H9 (cell line): ENCODE measurements at regions not wholly inside any gene's neighbourhood (a gene's known extent, or its start where the extent isn't known, plus 50 kb on each side); places are given as distances from the start of the nearest gene placed in this dataset.

ENCODE experiments used
- DNase-seq: peaks from one replicate; pipeline ENCODE4 v3.0.0-alpha.2; 2017
- H2AFZ ChIP-seq: one replicate; pipeline ENCODE4 v1.6.1; 2013; ENCODE audit warnings: mild to moderate bottlenecking, low read length, control low read depth, moderate library complexity
- H2AK5ac ChIP-seq: 2 replicates; pipeline ENCODE4 v1.6.1; 2013; ENCODE audit warnings: low read length, control low read depth, mixed read lengths; ENCODE audit not compliant: insufficient read length
- H2BK120ac ChIP-seq: one replicate; pipeline ENCODE4 v1.6.1; 2013; ENCODE audit warnings: low read depth, mild to moderate bottlenecking, low read length, control low read depth, inconsistent platforms; ENCODE audit not compliant: poor library complexity, severe bottlenecking
- H2BK12ac ChIP-seq: 2 replicates; pipeline ENCODE4 v1.6.1; 2013; ENCODE audit warnings: low read length, control low read depth, mixed read lengths, low read depth; ENCODE audit not compliant: insufficient read length
- H2BK15ac ChIP-seq: 2 replicates; pipeline ENCODE4 v1.6.1; 2013; ENCODE audit warnings: low read depth, low read length, control low read depth
- H2BK20ac ChIP-seq: one replicate; pipeline ENCODE4 v1.6.1; 2013; ENCODE audit warnings: low read depth, mild to moderate bottlenecking, low read length, control low read depth, inconsistent platforms; ENCODE audit not compliant: poor library complexity, severe bottlenecking
- H2BK5ac ChIP-seq: 2 replicates; pipeline ENCODE4 v1.6.1; 2013; ENCODE audit warnings: low read length, control low read depth, mixed read lengths; ENCODE audit not compliant: insufficient read length
- H3K14ac ChIP-seq: 2 replicates; pipeline ENCODE4 v1.6.1; 2013; ENCODE audit warnings: low read length, control low read depth; ENCODE audit not compliant: insufficient read depth
- H3K18ac ChIP-seq: 2 replicates; pipeline ENCODE4 v1.6.1; 2013; ENCODE audit warnings: low read depth, mild to moderate bottlenecking, mixed read lengths, low read length, control low read depth; ENCODE audit not compliant: insufficient read length
- H3K23ac ChIP-seq: 2 replicates; pipeline ENCODE4 v1.6.1; 2013; ENCODE audit warnings: low read length, control low read depth, mixed read lengths, low read depth; ENCODE audit not compliant: insufficient read length
- H3K23me2 ChIP-seq: 2 replicates; pipeline ENCODE4 v1.6.1; 2013; ENCODE audit warnings: low read depth, mild to moderate bottlenecking, mixed read lengths, low read length, control low read depth; ENCODE audit not compliant: insufficient read length, poor library complexity, severe bottlenecking
- H3K27ac ChIP-seq: 2 replicates; pipeline ENCODE4 v1.5.1; 2013; ENCODE audit warnings: low read length, control low read depth, mixed read lengths, low read depth; ENCODE audit not compliant: insufficient read length
- H3K27me3 ChIP-seq: 2 replicates; pipeline ENCODE4 v1.6.1; 2013; ENCODE audit warnings: low read length, control low read depth, inconsistent platforms; ENCODE audit not compliant: insufficient read depth
- H3K4ac ChIP-seq: 2 replicates; pipeline ENCODE4 v1.6.1; 2013; ENCODE audit warnings: low read depth, mild to moderate bottlenecking, control low read depth, inconsistent platforms, low read length, moderate library complexity
- H3K4me1 ChIP-seq: 2 replicates; pipeline ENCODE4 v1.6.1; 2013; ENCODE audit warnings: low read length, control low read depth, inconsistent platforms; ENCODE audit not compliant: insufficient read depth
- H3K4me2 ChIP-seq: 2 replicates; pipeline ENCODE4 v1.6.1; 2013; ENCODE audit warnings: low read length, control low read depth, mixed read lengths; ENCODE audit not compliant: insufficient read length, insufficient read depth
- H3K56ac ChIP-seq: 2 replicates; pipeline ENCODE4 v1.6.1; 2013; ENCODE audit warnings: low read depth, mild to moderate bottlenecking, mixed read lengths, low read length, control low read depth; ENCODE audit not compliant: insufficient read length
- H3K79me1 ChIP-seq: 2 replicates; pipeline ENCODE4 v1.6.1; 2013; ENCODE audit warnings: low read depth, mild to moderate bottlenecking, moderate library complexity, low read length, control low read depth, inconsistent platforms; ENCODE audit not compliant: insufficient read depth, poor library complexity, severe bottlenecking
- H3K79me2 ChIP-seq: 2 replicates; pipeline ENCODE4 v1.6.1; 2013; ENCODE audit warnings: low read length, control low read depth, inconsistent platforms; ENCODE audit not compliant: insufficient read depth
- H3K9ac ChIP-seq: 2 replicates; pipeline ENCODE4 v1.6.1; 2013; ENCODE audit warnings: low read length, control low read depth, mixed read lengths; ENCODE audit not compliant: insufficient read length; ENCODE audit errors: extremely low read depth
- H3K9me3 ChIP-seq: one replicate; pipeline ENCODE4 v1.6.1; 2013; ENCODE audit warnings: low read depth, low read length, inconsistent platforms; ENCODE audit not compliant: control insufficient read depth
- H3T11ph ChIP-seq: one replicate; pipeline ENCODE4 v1.6.1; 2013; ENCODE audit warnings: mild to moderate bottlenecking, low read length, control low read depth, inconsistent platforms
- H4K20me1 ChIP-seq: one replicate; pipeline ENCODE4 v1.6.1; 2013; ENCODE audit not compliant: control insufficient read depth, insufficient read length, insufficient read depth
- H4K5ac ChIP-seq: 2 replicates; pipeline ENCODE4 v1.6.1; 2013; ENCODE audit warnings: low read depth, mild to moderate bottlenecking, mixed read lengths, low read length, control low read depth; ENCODE audit not compliant: insufficient read length
- H4K8ac ChIP-seq: replicated peaks from 2 replicates; pipeline ENCODE4 v1.6.1; 2013; ENCODE audit warnings: low read length, control low read depth, mixed read lengths, low read depth; ENCODE audit not compliant: insufficient read length
- H4K91ac ChIP-seq: 2 replicates; pipeline ENCODE4 v1.6.1; 2013; ENCODE audit warnings: low read depth, mild to moderate bottlenecking, moderate library complexity, mixed read lengths, low read length, control low read depth; ENCODE audit not compliant: insufficient read length
- H3K27ac Mint-ChIP-seq, 3 experiments: 2 replicates in 2 of 3; 3 replicates in 1 of 3; pipeline ENCODE4 v1.8.0; 2020 to 2021; ENCODE audit warnings: mixed read lengths in 3 of 3, mild to moderate bottlenecking in 1 of 3, moderate library complexity in 1 of 3
- H3K27me3 Mint-ChIP-seq: 2 replicates; pipeline ENCODE4 v1.8.0; 2021; ENCODE audit warnings: low read depth, mild to moderate bottlenecking, moderate library complexity, mixed read lengths
- H3K36me3 Mint-ChIP-seq, 3 experiments: 2 replicates in 2 of 3; 3 replicates in 1 of 3; pipeline ENCODE4 v1.8.0; 2020 to 2021; ENCODE audit warnings: low read depth in 3 of 3, mixed read lengths in 3 of 3; ENCODE audit not compliant: insufficient read depth in 1 of 3
- H3K4me1 Mint-ChIP-seq, 2 experiments: 2 replicates each; pipeline ENCODE4 v1.8.0; 2020; ENCODE audit warnings: mixed read lengths in 2 of 2
- H3K4me3 Mint-ChIP-seq, 2 experiments: 2 replicates in 1 of 2; 3 replicates in 1 of 2; pipeline ENCODE4 v1.8.0; 2020 to 2021; ENCODE audit warnings: mild to moderate bottlenecking in 2 of 2, mixed read lengths in 2 of 2, moderate library complexity in 1 of 2
- H3K9me3 Mint-ChIP-seq, 2 experiments: 2 replicates in 1 of 2; 3 replicates in 1 of 2; pipeline ENCODE4 v1.8.0; 2020; ENCODE audit warnings: mild to moderate bottlenecking in 2 of 2, mixed read lengths in 2 of 2, moderate library complexity in 1 of 2
- WGBS: extraction: QIAGEN DNeasy Blood & Tissue Kit; methylation state at CpG from one replicate; pipeline ENCODE4 v1.1.7; 2013; ENCODE audit warnings: missing lambda C conversion rate, low lambda C conversion rate, mixed read lengths; ENCODE audit not compliant: insufficient read length; ENCODE audit errors: extremely low coverage; 5-methylcytosine and 5-hydroxymethylcytosine counted together
- TF ChIP-seq, protein P1 (sequence below): fragments of 200-600 bp; sonication (generic); conservative IDR thresholded peaks from 3 replicates; pipeline ENCODE4 v1.8.0; 2021; ENCODE audit warnings: antibody characterized with exemption, mild to moderate bottlenecking

DNA sequence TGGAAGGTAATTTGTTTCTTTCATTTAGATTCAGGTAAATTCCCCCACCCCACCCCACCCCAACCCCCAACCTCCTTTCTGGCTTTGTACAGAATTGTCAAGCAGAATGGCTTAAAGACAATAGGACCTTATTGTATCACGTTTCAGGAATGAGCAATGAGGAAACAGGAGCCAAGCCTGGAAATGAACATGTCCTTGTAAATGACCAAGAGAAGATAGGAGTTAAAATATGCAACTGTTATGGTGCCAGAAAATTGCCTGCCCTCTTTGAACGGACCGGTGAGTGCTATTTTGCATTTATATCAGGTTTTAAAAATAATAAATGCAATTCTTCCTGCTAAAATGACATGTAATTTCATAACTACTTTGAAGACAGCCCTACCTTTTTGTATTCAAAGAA, 141.6 kb upstream of the PELI2 start:
- no peaks in the 10 kb centered on the region for H3K79me1 ChIP-seq
- no peak for DNase-seq
- WGBS = no CpG with 5 or more reads among the region's 3 CpGs
- H3K79me2 ChIP-seq = no peaks in the 10 kb centered on the region
- Mint-ChIP-seq H3K4me1 (peaks cover 4 to 7% of the 10 kb centered on the region in 2 experiments), H3K9me3 (peaks cover 4 to 5% of the 10 kb centered on the region in 2 experiments; a peak in 3 of 5 replicates), H3K27ac (no peak overlapping the region), H3K36me3 (peaks cover 0 to 4% (median 0%) of the 10 kb centered on the region in 3 experiments; a peak in 1 of 7 replicates), H3K27me3 (no peaks in the 10 kb centered on the region), H3K4me3 (no peak overlapping the region)
- H2BK5ac ChIP-seq = no peak overlapping the region
- no peak overlapping the region for H3K14ac ChIP-seq
- H2BK120ac ChIP-seq = no peak overlapping the region
- TF ChIP-seq, protein P1, sequence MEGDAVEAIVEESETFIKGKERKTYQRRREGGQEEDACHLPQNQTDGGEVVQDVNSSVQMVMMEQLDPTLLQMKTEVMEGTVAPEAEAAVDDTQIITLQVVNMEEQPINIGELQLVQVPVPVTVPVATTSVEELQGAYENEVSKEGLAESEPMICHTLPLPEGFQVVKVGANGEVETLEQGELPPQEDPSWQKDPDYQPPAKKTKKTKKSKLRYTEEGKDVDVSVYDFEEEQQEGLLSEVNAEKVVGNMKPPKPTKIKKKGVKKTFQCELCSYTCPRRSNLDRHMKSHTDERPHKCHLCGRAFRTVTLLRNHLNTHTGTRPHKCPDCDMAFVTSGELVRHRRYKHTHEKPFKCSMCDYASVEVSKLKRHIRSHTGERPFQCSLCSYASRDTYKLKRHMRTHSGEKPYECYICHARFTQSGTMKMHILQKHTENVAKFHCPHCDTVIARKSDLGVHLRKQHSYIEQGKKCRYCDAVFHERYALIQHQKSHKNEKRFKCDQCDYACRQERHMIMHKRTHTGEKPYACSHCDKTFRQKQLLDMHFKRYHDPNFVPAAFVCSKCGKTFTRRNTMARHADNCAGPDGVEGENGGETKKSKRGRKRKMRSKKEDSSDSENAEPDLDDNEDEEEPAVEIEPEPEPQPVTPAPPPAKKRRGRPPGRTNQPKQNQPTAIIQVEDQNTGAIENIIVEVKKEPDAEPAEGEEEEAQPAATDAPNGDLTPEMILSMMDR = no peak
- no peak overlapping the region for H4K91ac ChIP-seq
- H3K18ac ChIP-seq = no peak overlapping the region
- H3K27ac ChIP-seq = no peak overlapping the region
- no peak overlapping the region for H3K4me2 ChIP-seq
- H3K9ac ChIP-seq = no peak overlapping the region
- no peak overlapping the region for H3K4ac ChIP-seq
- no peak overlapping the region for H2BK15ac ChIP-seq
- H2BK12ac ChIP-seq = no peak overlapping the region
- no peaks in the 10 kb centered on the region for H4K20me1 ChIP-seq
- H3K23ac ChIP-seq = no peak overlapping the region
- H3K23me2 ChIP-seq = no peaks in the 10 kb centered on the region
- no peaks in the 10 kb centered on the region for H3K4me1 ChIP-seq
- no peak overlapping the region for H4K8ac ChIP-seq
- H3T11ph ChIP-seq = no peak overlapping the region
- H2AK5ac ChIP-seq = no peak overlapping the region
- no peak overlapping the region for H4K5ac ChIP-seq
- no peak overlapping the region for H2BK20ac ChIP-seq
- H3K27me3 ChIP-seq = no peaks in the 10 kb centered on the region
- H2AFZ ChIP-seq = no peak overlapping the region
- H3K9me3 ChIP-seq = no peaks in the 10 kb centered on the region
- no peak overlapping the region for H3K56ac ChIP-seq
